Heart left ventricle (tissue), 16 donors: ENCODE measurements at regions not wholly inside any gene's neighbourhood (a gene's known extent, or its start where the extent isn't known, plus 50 kb on each side); places are given as distances from the start of the nearest gene placed in this dataset.

ENCODE experiments used
- ATAC-seq, 4 donors: fragments of 200-7000 bp; cut with Tn5 transposase; one replicate each; pipeline ENCODE4 v1.9.1; 2020 to 2022; ENCODE audit warnings: moderate library complexity in 4 of 4, mild to moderate bottlenecking in 3 of 4, moderate number of reproducible peaks in 1 of 4
- DNase-seq, 5 donors: peaks; one replicate each; pipeline ENCODE4 v3.0.0-alpha.2; 2020
- H3K27ac ChIP-seq, 12 donors: fragments of 200-600 bp; sonication (generic) in 4 of 12; one replicate each; pipeline versions ENCODE4 v1.5.0 to v1.8.0; 2016 to 2022; ENCODE audit warnings: mild to moderate bottlenecking in 2 of 12
- H3K27me3 ChIP-seq, 9 donors: fragments of 200-600 bp; sonication (generic) in 2 of 9; one replicate each; pipeline versions ENCODE4 v1.5.1 to v1.8.0; 2016 to 2022; ENCODE audit warnings: mild to moderate bottlenecking in 3 of 9
- H3K36me3 ChIP-seq, 9 donors: fragments of 200-600 bp; sonication (generic) in 2 of 9; one replicate each; pipeline versions ENCODE4 v1.5.0 to v1.8.0; 2018 to 2022; ENCODE audit warnings: mild to moderate bottlenecking in 2 of 9
- H3K4me1 ChIP-seq, 12 donors: fragments of 200-600 bp; sonication (generic) in 4 of 12; one replicate each; pipeline versions ENCODE4 v1.5.0 to v1.8.0; 2016 to 2022; ENCODE audit warnings: mild to moderate bottlenecking in 3 of 12
- H3K4me3 ChIP-seq, 12 donors: fragments of 200-600 bp; sonication (generic) in 4 of 12; one replicate each; pipeline versions ENCODE4 v1.5.0 to v1.8.0; 2017 to 2022; ENCODE audit warnings: mild to moderate bottlenecking in 9 of 12, moderate library complexity in 4 of 12
- H3K9me3 ChIP-seq, 12 donors: fragments of 200-600 bp; sonication (generic) in 4 of 12; one replicate each; pipeline versions ENCODE4 v1.5.0 to v1.8.0; 2016 to 2022; ENCODE audit warnings: mild to moderate bottlenecking in 1 of 12
- CTCF ChIP-seq, 12 donors: fragments of 200-600 bp; sonication (generic) in 4 of 12; IDR thresholded peaks; one replicate each; pipeline versions ENCODE4 v1.5.0 to v1.8.0; 2018 to 2022; ENCODE audit warnings: antibody characterized with exemption in 12 of 12, mild to moderate bottlenecking in 5 of 12
- POLR2A ChIP-seq, 2 donors: fragments of 450-650 bp; IDR thresholded peaks; one replicate each; pipeline ENCODE4 v1.6.1; 2017; ENCODE audit warnings: antibody characterized with exemption in 2 of 2, mild to moderate bottlenecking in 2 of 2, moderate library complexity in 2 of 2
- WGBS, 4 donors: extraction: QIAGEN DNeasy Blood & Tissue Kit in 2 of 4; methylation state at CpG; one replicate each; pipeline versions ENCODE4 v1.1.5 to v1.1.7; 2013 to 2018; 5-methylcytosine and 5-hydroxymethylcytosine counted together
- intact Hi-C, 10 donors: fragments of 100-400 bp; cut with DNase I; formaldehyde crosslinking; loops; one replicate each; pipeline versions ENCODE4 v1.11.1 to v1.14.2; 2022
- donor health status: ischemic (EF 13 %, LVEDD 7.1; RV severe dilation, severe dysfunction).
- donor health status: healthy with polysubstance abuse.
- donor health status: DM: no; HTN: yes; CAD: no.
- donor health status: DM: no; HTN: no; CAD: no.
- donor health status: ischemic (EF 25% LVEDD 6.9; RV normal size, moderate dysfunction).
- donor health status: ischemic (EF 25% LVEDD 5.7; RV mildly dilated, moderate dysfunction).
- donor health status: healthy.
- donor health status: DM: yes; HTN: yes; CAD: no.
- donor health status: ischemic (EF 35%, LVEDD 5.7; RV mildly dilated, moderate dysfunction).
- donor health status: nonischemic (EF 11% LVEDD 7.7; RV severe dilation, severe dysfunction).
- donor health status: DM: yes; HTN: yes; CAD: no.
- donor health status: PGD.
- donor health status: ischemic (EF 29% LVEDD 5.4; RV normal size, mild dysfunction).
- donor health status: nonischemic (EF 23%, LVEDD 6.1; RV moderate dilation, normal function).

GRCh38 chr3:23086831-23087230 is 116.3 kb upstream of the UBE2E2 start:
- 82 to 91% (median 85%) methylated on average over 2 of the region's 2 CpGs for WGBS, 4 donors
- Histone ChIP-seq H3K4me3 (no peak overlapping the region), H3K4me1 (peaks cover 0 to 3% (median 0%) of the 10 kb centered on the region in 12 donors), H3K36me3 (no peaks in the 10 kb centered on the region), H3K9me3 (no peaks in the 10 kb centered on the region), H3K27ac (no peak overlapping the region), H3K27me3 (no peaks in the 10 kb centered on the region)
- no peak for ATAC-seq
- intact Hi-C loops: no loop called here
- no peak for TF ChIP-seq CTCF (IDR thresholded peaks at IDR 0.05)
- TF ChIP-seq POLR2A (IDR thresholded peaks at IDR 0.05): no peak
- DNase-seq: no peak

GRCh38 chr3:23094412-23094811 is 108.7 kb upstream of the UBE2E2 start:
- no peaks in the 10 kb centered on the region for H3K9me3 ChIP-seq
- no peak overlapping the region for H3K27ac ChIP-seq
- no peaks in the 10 kb centered on the region for H3K27me3 ChIP-seq
- DNase-seq (no peak), ATAC-seq (no peak)
- H3K4me1 ChIP-seq: no peaks in the 10 kb centered on the region
- TF ChIP-seq CTCF (IDR thresholded peaks at IDR 0.05): no peak
- TF ChIP-seq POLR2A (IDR thresholded peaks at IDR 0.05): no peak
- intact Hi-C loops: no loop called here
- H3K36me3 ChIP-seq: no peaks in the 10 kb centered on the region
- H3K4me3 ChIP-seq: no peak overlapping the region
- 87 to 94% (median 90%) methylated on average over 5 of the region's 5 CpGs for WGBS, 4 donors

- Histone ChIP-seq H3K9me3 (no peaks in the 10 kb centered on the region), H3K27me3 (no peaks in the 10 kb centered on the region), H3K27ac (no peak overlapping the region), H3K4me1 (no peaks in the 10 kb centered on the region), H3K36me3 (no peaks in the 10 kb centered on the region), H3K4me3 (no peak overlapping the region)
- 93 to 98% (median 95%) methylated on average over 4 of the region's 4 CpGs for WGBS, 4 donors
- ATAC-seq (no peak), DNase-seq (no peak)
- TF ChIP-seq POLR2A (IDR thresholded peaks at IDR 0.05) (no peak), CTCF (IDR thresholded peaks at IDR 0.05) (no peak)
- intact Hi-C loops: no loop called here
These were observed 108.2 kb upstream of the UBE2E2 start for GRCh38 chr3:23094890-23095462.

- ATAC-seq (no peak), DNase-seq (no peak)
- H3K9me3 ChIP-seq: no peaks in the 10 kb centered on the region
- no peaks in the 10 kb centered on the region for H3K27me3 ChIP-seq
- H3K4me3 ChIP-seq: no peak overlapping the region
- intact Hi-C loops: no loop called here
- no peak overlapping the region for H3K27ac ChIP-seq
- WGBS, 4 donors: 90 to 100% (median 94%) methylated on average over 1 of the region's 1 CpG
- TF ChIP-seq CTCF (IDR thresholded peaks at IDR 0.05) (no peak), POLR2A (IDR thresholded peaks at IDR 0.05) (no peak)
- H3K36me3 ChIP-seq: no peaks in the 10 kb centered on the region
- H3K4me1 ChIP-seq: no peaks in the 10 kb centered on the region
These were observed 107.1 kb upstream of the UBE2E2 start for GRCh38 chr3:23096041-23096440.
